Forelimb muscle (tissue), 1 donor: ENCODE measurements at regions not wholly inside any gene's neighbourhood (a gene's known extent, or its start where the extent isn't known, plus 50 kb on each side); places are given as distances from the start of the nearest gene placed in this dataset.

ENCODE experiments used
- DNase-seq: peaks from one replicate; pipeline ENCODE4 v3.0.0-alpha.2; 2013; ENCODE audit warnings: low read depth

DNA sequence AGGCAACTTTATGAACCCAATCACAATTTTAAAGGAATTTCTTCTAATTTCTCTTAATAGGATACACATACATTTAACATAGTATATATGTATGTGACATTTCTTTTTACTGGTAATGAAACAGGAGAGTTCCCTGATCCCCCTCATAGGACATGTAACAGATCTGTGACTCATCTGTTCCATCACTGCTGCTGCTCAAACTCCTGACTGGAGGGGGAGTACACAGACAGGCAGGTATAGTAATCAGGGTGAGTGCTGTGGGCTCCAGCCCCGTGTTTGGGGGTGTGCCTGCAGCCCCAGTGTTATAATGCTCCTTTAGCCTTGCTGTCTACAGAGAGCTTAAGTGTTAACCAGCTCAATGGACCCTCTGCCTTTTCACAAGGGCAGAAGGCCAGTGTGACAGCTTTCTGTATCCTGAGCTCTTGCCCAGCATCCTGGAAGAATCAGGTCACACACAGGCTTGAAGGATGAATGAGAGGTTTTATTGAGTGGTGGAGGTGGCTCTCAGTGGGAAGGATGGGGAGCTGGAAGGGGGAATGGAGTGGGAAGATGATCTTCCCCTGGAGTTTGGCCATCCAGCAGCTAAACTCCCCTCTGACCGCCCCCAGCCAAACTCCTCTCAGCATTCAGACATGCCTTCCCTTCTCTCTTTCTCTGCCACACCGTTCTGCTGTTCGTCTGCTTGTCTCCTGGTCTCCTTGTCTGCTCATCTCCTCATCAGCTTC lies 161.3 kb downstream of the ZNF608 start:
- DNase-seq, result no peak

DNA sequence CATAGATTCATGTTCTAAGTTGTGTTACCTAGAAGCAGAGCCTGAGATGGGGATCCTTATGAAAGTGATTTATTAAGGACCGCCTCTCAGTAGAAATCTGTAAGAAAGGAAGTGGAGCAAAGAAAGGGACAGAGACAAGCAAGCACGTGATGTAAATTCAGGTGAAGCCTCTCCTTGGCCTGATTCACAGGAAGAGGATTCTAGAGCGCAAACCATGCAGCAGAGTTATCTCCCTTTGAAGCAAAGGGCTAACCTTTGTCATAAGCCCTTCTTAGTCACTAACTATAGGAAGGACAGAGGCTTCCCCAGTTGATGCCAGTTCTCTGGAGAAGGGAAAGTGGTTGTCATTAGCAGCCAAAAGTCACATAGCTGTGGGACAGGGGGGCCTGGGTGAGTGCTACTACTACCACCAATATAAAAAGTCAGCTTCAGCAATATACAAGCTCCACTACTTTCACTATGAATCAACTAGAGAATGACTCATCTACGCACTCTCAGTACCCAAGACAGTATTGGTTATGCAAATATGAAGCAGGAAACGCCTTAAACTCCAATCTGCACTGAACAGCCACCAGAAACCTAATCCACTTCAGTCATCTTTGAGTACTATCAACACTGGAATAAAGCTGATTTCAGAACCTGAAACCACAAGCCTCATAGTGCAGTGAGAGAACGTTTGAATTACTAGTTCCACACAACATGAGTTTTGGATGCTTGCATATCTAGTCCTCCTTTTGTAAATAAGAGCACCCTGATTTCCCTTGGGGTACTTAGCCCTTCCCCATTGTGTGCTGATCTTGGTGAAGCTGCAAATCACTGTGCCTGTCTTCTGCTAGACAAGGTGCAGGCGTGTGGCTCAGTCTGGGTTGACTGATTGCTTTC lies 162.7 kb downstream of the ZNF608 start:
- DNase-seq, result no peak

DNA sequence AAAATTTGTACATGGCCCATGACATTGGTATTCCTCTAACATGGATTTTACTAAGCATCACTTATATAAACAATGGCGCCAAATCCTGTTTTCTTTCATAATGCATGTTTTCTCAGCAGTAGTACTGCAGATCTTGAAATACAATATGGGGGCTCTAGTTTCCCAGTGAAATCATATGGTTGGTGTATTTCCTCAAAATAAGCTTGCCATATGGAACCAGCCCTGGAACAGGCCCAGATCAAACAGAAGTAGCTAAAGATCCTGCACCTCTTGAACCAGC lies 163.9 kb downstream of the ZNF608 start:
- no peak for DNase-seq

DNA sequence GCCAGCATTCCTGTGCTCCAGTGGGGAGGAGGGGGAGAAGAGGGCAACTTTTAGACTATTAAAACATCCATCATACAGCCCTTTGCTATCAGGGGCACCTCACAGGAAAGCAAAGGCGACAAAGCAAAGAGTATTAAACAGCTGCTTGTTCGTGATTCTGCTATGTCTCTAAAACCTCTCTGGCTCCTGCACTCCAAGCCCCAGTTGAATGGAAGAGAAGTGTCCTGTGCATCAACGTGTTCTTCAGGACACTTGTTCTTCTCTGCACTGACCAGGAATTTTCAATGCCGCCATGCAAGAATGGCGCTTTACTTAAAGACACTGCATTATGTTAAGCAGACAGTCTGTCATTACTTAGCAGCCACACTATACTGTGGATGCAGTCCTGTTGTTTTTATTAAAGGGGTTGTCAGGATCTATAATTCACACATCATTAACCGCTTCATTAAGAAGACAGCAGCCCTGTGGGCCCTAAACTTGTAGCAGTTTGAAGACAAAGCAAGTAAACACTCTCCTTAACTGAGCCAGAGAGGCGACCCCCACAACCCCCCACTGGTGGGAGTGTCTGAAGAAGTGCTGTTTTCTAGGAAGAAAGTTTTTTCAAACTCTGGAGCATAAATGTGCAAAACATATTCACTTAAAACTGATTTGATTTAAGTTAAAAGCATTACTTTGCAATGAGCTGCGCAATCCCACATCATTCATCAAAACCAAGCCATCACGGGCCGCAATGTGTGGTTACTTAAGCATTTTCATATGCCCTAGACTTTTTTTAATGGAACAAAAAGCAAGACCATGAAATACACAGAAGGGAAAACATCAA lies 164.5 kb downstream of the ZNF608 start:
- no peak for DNase-seq

DNA sequence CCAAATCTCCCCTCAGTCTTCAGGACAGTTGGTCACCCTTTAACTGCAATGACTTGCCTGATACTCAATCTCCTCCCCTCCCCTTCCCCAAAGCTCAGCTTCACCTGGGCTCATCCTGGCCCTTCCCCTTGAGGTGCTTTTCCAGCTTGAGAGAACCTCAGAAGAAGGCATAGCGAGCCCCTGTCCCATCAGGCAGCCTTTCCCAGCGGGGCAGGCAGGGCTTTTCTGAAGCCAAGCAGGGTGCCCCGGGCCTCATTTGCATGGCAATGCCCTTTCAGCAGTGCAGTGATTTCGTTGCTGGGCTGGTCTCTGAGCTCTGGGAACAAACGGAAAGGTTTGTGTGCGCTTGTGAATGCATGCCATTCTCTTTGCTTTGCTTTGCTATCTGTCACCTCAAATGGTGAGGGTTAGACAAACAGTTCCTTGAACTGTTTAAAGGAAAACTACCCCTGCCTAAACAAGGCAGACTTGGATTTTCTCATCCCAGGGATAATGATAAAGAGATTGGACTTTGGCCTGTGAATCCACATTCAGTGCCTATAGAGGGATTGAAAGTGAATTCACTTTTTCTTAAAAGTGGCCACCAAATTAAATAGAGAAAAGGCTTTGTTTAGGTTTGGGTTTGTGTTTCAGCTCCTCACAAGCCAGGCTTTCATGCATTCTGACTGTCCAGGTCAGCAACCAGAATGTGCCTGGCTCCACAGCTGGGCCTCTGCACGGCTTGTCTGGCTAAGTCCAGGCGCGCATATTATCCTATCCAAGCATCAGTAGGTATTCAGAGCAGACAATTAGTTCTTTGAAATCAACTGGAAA lies 165.3 kb downstream of the ZNF608 start:
- DNase-seq, result no peak

DNA sequence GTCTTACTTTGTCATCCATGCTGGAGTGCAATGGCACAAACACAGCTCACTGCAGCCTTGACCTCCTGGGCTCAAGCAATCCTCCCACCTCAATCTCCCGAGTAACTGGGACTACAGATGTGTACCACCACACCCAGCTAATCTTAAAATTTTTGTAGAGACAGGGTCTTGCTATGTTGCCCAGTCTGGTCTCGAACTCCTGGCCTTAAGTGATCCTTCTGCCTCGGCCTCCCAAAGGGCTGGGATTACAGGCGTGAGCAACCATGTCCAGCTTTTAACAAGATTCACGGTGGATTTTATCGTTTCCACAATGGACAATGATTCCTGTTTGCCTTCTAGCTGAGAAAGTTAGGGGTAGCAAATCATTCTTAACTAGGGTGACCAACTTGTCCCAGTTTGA lies 165.9 kb downstream of the ZNF608 start:
- DNase-seq, result no peak

DNA sequence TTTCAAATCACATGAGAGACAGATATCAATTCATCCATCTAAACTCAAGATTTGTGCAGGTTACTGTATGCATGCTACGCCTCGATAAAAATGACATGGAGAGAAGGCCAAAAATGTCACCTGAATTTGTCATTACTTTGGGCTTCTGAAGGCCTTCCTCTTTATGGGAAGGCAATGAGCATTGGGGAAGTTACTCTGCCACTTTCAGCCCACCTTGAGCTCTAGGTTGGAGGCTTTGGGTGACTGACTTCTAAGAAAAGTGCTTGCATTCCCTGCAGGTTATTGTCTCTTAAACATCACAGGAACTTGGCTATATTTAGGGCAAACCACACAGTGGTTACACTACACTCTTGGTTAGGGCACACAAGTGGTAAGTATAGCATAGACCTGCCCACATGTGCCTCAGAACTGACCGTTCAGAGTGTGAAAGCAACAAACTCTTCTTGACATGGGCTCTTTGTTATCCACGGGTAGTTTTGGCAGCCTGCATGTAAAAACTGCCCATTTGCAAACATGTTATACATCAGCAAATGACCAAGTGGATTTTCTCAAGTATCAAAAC lies 169.5 kb downstream of the ZNF608 start:
- no peak for DNase-seq

DNA sequence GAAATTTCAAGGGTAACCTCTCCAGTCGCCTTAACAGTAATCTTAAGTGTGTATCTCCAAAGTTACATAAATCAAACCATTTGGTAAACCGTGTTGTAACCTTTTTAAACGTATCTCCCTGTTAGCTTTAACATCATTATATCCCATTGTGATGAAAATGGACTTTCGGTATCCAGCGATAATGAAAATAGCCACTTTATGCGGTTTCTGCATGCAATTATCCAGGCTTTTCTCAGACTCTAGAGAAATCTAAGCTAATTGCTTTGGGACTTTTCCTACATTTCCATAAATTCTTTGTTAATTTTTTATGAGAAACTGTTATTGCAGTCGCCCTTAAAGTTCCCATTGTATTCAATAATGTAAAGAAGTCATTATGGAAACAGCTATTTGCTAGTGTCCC lies 170.7 kb downstream of the ZNF608 start:
- DNase-seq, result no peak

DNA sequence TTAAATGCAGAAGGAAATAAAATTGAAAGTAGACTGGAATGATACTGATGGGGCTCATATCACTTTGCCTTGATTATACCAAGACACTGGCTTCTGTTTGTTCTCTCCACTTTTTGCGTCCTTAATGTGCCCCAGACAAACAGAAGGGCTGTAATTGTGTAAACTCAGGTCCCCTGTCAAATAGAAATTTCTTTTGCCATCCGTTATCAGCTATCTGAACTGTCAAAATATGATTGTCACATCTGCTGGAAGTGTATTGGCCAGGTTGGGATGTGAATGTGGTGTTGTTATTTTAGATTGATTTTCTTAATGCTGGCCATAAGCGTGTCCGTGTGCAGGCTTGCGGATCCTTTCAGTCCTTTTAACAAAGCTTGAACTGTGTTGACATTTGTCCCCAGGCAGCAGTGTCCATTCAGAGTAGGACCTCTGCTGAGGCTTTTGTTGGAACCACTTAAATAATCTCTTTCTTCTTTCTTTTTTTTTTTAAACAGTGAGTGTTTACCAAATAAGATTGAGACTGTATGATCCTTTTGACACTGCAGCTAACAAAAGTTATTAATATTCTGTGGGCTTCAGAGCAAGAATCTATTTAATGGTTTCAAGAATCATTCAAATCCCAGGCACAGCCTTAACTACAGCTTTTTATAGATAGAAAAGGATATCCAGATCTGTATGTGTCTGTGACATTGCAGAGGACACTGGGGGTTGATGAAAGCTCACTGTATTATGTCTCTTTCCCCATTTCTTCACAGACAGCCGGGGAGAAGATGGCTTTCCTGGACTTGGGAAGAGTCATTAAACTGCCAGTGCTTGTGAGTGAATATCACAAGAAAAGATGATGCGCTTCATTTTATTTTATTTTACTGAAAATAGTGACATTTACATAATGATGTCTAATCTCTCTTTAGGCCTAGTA lies 171.7 kb downstream of the ZNF608 start:
- no peak for DNase-seq

DNA sequence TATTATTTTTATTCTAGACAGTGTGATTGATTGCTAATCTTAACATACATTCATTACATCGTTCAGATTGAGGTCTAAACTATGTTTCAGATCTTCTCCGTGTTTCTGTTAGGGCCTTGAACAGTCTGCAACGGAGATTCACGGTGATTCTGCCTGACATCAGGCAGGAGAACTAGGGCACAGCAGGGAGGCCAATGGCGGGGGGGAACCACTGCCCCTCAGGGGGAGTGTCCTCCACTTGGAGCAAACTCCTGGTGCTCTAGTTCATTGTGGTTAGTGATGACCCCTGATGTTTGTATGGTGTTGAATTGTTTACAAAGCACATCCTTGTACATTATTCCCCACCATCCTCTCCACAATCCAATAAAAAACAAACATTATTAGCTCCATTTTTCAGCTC lies 173.5 kb downstream of the ZNF608 start:
- no peak for DNase-seq

DNA sequence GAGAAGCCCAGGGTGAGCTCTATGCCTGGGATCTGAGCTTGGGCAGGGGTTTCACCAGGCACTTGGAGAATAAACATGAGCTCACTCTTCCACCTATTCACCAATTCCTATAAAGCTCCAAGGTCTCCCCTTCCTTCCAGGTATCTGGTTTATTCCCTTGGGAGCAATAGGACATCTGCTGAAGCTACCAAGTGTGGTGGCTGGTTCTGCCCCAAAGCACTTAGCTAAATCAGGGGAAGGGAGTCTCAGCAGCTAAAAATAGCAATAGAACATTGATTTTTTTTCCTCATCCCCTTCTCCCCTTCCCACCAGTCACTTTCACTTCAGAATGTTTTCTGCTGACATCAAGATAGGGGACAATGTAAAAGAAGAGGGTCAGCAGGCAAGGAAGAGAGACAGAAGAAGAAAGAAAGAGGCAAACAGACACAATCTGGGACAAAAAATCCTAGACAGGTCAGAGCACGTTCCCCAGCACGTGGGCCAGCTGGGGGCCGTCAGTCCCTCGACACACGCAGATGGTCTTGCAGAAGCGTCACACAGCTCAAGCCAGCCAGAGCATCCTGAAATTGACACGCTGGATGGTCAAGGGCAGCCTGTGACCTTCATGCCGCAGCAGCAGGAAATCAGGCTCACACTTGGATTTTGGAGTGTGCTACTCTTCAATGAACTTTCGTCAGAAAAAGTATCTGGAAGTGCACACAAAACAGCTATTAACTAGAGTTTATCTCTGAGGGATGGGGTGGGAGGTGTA lies 176.0 kb downstream of the ZNF608 start:
- no peak for DNase-seq

DNA sequence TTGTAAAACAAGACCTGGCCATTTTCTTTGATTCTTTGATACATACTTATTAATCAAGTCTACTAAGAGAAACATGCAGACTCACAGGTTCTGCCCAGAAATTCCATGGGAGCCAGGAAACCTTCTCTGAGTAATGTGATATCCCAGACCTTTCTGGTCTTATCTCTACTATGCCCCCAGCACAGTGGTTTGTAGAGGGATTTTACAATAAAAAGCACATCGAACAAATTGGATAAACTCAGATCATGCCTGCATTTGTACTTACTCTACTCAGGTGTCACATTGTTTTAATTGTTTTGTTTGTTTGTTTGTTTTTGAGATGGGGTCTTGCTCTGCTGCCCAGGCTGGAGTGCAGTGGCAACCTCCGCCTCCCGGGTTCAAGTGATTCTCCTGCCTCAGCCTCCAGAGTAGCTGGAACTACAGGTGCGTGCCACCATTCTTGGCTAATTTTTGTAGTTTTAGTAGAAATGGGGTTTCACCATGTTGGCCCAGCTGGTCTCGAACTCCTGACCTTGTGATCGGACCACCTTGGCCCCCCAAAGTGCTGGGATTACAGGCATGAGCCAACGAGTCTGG lies 179.5 kb downstream of the ZNF608 start:
- no peak for DNase-seq

DNA sequence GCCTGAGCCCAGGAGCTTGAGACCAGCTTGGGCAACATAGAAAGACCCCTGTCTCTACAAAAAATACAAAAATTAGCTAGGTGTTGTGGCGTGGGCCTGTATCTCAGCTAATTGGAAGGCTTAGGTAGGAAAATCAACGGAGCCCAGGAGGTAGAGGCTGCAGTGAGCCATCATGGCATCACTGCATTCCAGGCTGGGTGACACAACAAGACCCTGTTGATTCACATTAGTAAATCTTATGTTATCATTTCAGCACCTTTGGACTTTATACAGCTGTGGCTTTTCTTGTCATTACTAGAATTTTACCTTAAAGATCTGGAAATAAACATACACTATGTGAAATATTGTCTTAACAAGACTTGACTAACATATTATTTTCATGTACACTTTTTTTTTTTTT lies 185.0 kb downstream of the ZNF608 start:
- DNase-seq, result no peak

DNA sequence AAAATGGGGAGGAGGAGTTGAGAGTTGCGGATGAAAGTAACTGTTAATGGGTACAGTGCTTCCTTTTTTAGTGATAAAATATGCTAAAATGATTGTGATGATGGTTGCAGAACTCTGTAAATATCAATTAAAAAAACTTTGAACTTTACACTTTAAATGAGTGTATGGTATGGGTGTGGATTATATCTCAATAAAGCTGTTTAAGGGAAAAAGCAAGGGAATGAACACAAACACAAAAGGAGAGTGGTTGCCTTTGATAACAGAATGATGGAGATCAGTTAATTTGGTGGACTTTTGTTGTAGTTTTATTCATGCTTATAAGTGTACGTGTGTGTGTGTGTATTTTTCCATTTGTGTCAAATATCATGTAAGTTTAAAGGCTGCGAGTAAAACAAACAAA lies 186.1 kb downstream of the ZNF608 start:
- DNase-seq, result no peak

DNA sequence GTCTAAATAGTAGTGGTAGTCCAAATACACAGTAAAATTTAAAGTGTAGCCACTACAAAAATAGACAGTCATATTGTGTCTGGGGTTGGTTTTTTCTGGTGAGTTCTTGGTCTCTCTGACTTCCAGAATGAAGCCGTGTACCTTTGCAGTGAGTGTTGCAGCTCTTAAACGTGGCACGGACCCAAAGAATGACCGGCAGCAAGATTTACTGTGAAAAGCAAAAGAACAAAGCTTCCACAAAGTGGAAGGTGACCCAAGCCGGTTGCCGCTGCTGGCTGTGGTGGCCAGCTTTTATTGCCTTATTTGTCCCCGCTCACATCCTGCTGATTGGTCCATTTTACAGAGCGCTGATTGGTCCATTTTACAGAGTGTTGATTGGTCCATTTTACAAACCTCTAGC lies 188.7 kb downstream of the ZNF608 start:
- no peak for DNase-seq

DNA sequence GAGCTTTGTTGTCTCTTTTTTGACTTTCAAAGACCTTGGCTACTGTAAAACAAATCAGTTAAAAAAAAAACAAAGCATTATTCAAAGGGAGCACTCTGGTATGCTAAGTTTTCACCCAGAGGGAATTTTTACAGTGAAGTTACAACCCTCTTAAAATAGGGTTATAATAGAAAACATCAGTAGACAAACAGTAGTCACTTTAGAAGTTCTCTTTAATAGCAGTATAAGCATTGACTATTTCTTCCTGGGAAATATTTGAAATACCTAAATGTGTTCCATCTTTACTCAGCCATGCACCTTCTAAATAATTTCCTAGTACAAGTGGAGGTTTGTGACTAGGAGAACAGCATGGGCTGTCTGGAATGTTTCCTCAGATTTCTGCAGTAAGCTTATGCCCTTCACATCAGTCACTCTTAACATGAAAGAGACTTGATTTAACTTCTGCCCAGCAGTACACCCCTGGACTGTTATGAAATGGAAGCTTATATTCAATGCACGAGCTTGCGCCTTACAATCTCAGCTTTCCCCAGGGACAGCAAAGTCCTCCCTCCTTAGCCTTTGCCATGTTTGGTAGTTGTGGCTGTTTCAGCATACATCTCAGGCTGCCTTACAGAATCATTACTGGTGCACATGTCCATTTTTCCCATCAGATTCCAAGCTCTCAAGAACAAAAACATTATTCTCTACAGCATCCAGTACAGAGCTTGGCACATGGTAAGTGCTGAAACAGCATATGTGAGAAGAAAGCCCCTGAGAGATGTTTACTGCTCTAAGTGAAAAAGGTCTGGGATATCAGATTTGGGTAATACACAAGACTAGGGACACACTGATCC lies 191.5 kb downstream of the ZNF608 start:
- no peak for DNase-seq

DNA sequence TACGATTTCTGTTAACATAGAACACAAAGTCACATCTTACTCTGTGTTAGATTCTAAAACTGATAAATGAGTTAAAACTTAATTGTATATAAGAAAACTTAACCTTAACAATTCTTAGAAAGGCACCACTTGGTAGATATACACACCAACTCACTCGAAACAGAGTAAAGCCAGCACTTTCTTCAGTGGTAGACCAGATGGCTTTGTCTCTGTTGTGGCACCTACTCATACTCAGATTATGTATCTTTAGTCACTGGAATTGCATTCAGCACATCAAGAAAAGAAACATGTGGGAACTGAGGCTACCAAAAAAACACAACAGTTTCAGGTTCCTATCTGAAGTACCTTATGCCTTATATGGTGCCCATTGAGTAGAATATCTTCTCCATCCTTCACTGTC lies 192.5 kb downstream of the ZNF608 start:
- no peak for DNase-seq

DNA sequence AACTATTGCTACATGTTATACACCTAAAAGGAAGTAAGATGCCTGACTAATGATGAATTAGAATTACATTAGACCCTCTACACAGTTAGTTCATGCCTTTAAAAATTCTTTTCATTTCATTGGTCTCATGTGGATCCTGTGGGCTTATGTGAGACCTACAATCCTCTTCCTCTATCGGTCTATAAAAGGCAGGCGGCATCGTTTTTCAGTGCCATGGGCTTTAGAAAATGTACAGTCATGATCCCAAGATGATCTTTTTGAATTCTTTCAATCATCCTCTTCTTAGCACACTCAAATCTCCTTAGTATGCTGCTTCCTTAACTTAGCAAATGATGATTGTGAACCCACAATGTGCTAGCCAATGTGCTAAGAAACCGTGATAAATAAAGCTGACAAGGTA lies 193.9 kb downstream of the ZNF608 start:
- DNase-seq, result no peak
